ENCODE measurements at regions not wholly inside any gene's neighbourhood (a gene's known extent, or its start where the extent isn't known, plus 50 kb on each side); places are given as distances from the start of the nearest gene placed in this dataset.

GRCh38 chr18:54710900-54711281, 117.4 kb upstream of the RAB27B start:
- TF ChIP-seq CTCF (conservative IDR thresholded peaks at IDR 0.05; ENCODE audit: low read length) = no peak
- TF ChIP-seq EZH2phosphoT487 (IDR thresholded peaks at IDR 0.05; ENCODE audit: borderline replicate concordance) = no peak
